ENCODE measurements at regions not wholly inside any gene's neighbourhood (a gene's known extent, or its start where the extent isn't known, plus 50 kb on each side); places are given as distances from the start of the nearest gene placed in this dataset.
"Not testable (repeated sequence)": the region's sequence is repeated elsewhere in the genome, so short reads cannot be mapped to it uniquely, and the experiment has no call there.

DNA sequence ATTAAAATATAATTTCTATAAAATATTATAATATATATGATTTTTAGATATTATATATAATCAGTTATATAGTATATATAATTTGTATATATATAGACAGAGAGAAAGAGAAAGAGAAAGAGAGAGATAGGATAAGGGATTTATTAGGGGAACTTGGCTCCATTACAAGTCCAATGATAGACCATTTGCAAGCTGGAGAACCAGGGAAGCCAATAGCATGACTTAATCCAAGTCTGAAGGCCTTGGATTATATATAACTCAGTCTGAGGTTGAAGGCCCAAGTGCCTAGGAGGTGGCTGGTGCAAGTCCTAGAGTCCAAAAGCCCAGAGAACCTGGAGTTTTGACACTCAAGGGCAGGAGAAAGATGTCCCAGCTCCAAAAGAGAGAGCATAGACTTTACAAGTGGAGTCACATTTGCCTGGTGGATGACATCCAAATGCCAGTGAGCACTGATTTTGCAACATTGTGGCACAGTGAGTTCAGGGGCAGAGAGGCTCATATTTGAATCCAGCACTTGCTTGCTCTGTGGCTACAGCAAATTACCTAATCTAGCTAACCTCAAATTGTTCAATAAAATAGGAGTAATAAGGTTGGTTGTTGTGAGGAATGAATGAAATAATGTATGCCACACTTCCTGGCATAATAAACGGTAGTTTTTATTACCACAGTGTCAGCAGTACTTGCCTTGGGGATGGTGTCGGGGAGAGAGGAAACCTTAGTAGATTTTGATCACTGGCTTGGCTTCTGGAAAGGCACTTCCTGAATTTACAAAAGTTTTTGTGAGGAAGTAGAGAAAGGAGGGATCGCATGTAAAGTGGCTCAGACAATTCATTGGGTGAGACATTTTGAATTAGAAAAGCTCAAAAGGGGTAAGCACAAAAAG is 69.6 kb upstream of the CD28 start:
- peak overlapping the region; percentile 8 to 83 (median 34) for H3K27ac ChIP-seq
- intact Hi-C loops (cut with DNase I) = loop anchor here in 3 of 10 donors (10.0 kb wide), 1 partner anchor 102 kb away; the partner anchor contains the start of gene RAPH1 (in 3 of the 3)
- H3K4me1 ChIP-seq = peaks cover 0 to 25% (median 14%) of the 10 kb centered on the region in 12 donors
- TF ChIP-seq POLR2A (IDR thresholded peaks at IDR 0.05) = no peak
- TF ChIP-seq, protein P1, sequence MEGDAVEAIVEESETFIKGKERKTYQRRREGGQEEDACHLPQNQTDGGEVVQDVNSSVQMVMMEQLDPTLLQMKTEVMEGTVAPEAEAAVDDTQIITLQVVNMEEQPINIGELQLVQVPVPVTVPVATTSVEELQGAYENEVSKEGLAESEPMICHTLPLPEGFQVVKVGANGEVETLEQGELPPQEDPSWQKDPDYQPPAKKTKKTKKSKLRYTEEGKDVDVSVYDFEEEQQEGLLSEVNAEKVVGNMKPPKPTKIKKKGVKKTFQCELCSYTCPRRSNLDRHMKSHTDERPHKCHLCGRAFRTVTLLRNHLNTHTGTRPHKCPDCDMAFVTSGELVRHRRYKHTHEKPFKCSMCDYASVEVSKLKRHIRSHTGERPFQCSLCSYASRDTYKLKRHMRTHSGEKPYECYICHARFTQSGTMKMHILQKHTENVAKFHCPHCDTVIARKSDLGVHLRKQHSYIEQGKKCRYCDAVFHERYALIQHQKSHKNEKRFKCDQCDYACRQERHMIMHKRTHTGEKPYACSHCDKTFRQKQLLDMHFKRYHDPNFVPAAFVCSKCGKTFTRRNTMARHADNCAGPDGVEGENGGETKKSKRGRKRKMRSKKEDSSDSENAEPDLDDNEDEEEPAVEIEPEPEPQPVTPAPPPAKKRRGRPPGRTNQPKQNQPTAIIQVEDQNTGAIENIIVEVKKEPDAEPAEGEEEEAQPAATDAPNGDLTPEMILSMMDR (IDR thresholded peaks at IDR 0.05) = no peak
- H3K27me3 ChIP-seq = no peaks in the 10 kb centered on the region
- H3K9me3 ChIP-seq = no peaks in the 10 kb centered on the region
- WGBS, 4 donors = 42 to 58% (median 45%) methylated on average over 3 of the region's 3 CpGs
- peak in 1 of 5 donors; percentile 34 for DNase-seq
- no peak overlapping the region for H3K4me3 ChIP-seq
- ATAC-seq = peak; percentile 67 to 78 (median 77)
- H3K36me3 ChIP-seq = no peaks in the 10 kb centered on the region

DNA sequence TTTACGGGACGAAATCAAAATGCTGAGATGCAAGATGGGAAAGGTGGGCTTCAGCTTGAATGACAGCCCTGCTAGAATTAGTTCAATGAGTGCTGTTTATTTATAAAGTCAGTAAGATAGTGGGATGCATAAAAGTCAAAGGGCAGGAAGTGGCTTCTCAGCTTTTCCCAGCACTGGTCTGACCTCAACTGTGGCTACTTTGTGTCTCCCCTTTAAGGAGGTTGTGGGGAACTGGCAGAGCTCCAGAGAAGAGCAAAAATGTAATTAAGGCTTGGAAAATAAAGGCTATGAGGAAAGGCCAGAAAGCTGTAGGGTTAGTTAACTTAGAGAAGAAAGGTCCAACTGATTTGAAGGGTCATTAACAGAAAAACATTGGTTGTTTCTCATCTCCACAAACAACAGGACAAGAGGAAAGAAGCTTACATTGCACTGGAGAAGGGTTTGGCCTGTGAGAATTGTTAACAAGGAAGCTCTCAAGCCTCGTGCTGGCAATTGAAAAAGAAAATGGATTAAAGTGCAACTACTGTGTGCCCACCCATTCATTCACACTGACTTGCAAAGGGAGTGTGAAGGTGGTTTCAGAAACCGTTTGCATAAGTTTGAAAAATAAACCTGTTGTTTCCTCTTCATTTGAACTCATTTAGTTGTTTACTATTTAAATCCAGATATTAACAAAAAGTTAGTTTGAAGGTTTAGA is 68.8 kb upstream of the CD28 start:
- DNase-seq (no peak), ATAC-seq (peak in 3 of 4 donors; percentile 42 to 61 (median 45))
- Histone ChIP-seq H3K4me3 (no peak overlapping the region), H3K36me3 (no peaks in the 10 kb centered on the region), H3K27me3 (no peaks in the 10 kb centered on the region), H3K27ac (peak overlapping the region in 10 of 12 donors; percentile 8 to 83 (median 40)), H3K9me3 (no peaks in the 10 kb centered on the region), H3K4me1 (peaks cover 0 to 25% (median 14%) of the 10 kb centered on the region in 12 donors)
- intact Hi-C loops (cut with DNase I) = loop anchor here in 3 of 10 donors (10.0 kb wide), 1 partner anchor 103 kb away; the partner anchor contains the start of gene RAPH1 (in 3 of the 3)
- TF ChIP-seq, protein P1 (IDR thresholded peaks at IDR 0.05) = no peak
- TF ChIP-seq POLR2A (IDR thresholded peaks at IDR 0.05) = no peak
- 61 to 71% (median 66%) methylated on average over 4 of the region's 4 CpGs for WGBS, 4 donors

DNA sequence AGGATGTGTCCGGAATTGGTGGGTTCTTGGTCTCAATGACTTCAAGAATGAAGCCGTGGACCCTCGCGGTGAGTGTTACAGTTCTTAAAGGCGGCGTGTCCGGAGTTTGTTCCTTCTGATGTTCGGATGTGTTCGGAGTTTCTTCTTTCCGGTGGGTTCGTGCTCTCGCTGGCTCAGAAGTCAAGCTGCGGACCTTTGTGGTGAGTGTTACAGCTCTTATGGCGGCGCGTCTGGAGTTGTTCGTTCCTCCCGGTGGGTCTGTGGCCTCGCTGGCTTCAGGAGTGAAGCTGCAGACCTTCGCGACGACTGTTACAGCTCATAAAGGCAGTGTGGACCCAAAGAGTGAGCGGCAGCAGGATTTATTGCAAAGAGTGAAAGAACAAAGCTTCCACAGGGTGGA is 64.6 kb upstream of the CD28 start:
- H3K36me3 ChIP-seq; H3K4me3 ChIP-seq; DNase-seq; intact Hi-C loops (cut with DNase I); H3K27me3 ChIP-seq; H3K9me3 ChIP-seq; ATAC-seq; H3K27ac ChIP-seq: not testable (repeated sequence)
- H3K4me1 ChIP-seq = peaks cover 0 to 15% (median 10%) of the 10 kb centered on the region in 12 donors
- WGBS, 4 donors = 95 to 98% (median 96%) methylated on average over 23 of the region's 23 CpGs

DNA sequence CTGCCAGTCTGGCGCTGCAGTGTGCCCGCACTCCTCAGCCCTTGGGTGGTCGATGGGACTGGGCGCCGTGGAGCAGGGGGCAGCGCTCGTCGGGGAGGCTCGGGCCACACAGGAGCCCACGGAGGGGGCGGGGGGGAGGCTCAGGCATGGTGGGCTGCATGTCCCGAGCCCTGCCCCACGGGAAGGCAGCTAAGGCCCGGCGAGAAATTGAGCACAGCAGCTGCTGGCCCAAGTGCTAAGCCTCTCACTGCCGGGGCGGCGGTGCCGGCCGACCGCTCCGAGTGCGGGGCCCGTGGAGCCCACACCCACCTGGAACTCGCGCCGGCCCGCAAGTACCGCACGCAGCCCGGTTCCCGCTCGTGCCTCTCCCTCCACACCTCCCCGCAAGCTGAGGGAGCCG is 63.6 kb upstream of the CD28 start:
- 98 to 100% (median 99%) methylated on average over 1 to 35 of the region's 35 CpGs for WGBS, 4 donors
- H3K27me3 ChIP-seq; ATAC-seq; H3K36me3 ChIP-seq; DNase-seq; H3K4me3 ChIP-seq; H3K9me3 ChIP-seq; intact Hi-C loops (cut with DNase I); H3K27ac ChIP-seq; H3K4me1 ChIP-seq: not testable (repeated sequence)

DNA sequence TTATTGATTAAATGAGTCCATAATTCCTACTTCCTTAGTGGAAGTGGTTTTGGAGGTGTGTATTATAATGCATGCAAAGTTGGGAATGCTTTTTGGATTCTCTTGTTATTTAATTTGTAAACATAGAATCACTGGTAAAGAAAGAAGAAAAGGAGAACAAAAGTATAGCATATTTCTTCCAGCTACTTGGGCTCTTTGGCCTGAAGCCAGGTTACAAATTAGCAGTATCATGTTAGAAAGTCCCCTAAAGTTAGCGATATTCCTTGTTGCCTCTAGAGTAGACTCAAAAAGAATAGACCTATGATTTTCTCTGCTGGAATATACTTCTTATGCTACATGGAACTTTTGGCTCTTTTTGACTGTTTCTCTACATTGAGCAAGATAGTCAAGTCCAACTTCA is 60.6 kb upstream of the CD28 start:
- no peaks in the 10 kb centered on the region for H3K27me3 ChIP-seq
- WGBS, 4 donors = 84 to 92% (median 88%) methylated on average over 1 of the region's 1 CpG
- H3K27ac ChIP-seq = no peak overlapping the region
- H3K4me3 ChIP-seq = no peak overlapping the region
- intact Hi-C loops (cut with DNase I) = no loop called here
- no peaks in the 10 kb centered on the region for H3K36me3 ChIP-seq
- no peak for DNase-seq
- H3K4me1 ChIP-seq = peaks cover 0 to 27% (median 18%) of the 10 kb centered on the region in 12 donors
- TF ChIP-seq, protein P1 (IDR thresholded peaks at IDR 0.05) = no peak
- no peak for TF ChIP-seq POLR2A (IDR thresholded peaks at IDR 0.05)
- no peak for ATAC-seq
- H3K9me3 ChIP-seq = no peaks in the 10 kb centered on the region
